GM12865 (cell line): ENCODE measurements at regions not wholly inside any gene's neighbourhood (a gene's known extent, or its start where the extent isn't known, plus 50 kb on each side); places are given as distances from the start of the nearest gene placed in this dataset.

Source experiments
- DNase-seq: peaks from one replicate; pipeline ENCODE4 v3.0.0; 2010; ENCODE audit warnings: low read depth
- H3K4me3 ChIP-seq: 2 replicates; pipeline ENCODE4 v1.5.1; 2011; ENCODE audit warnings: mild to moderate bottlenecking, low read depth, low read length, control low read depth
- TF ChIP-seq, protein P1 (sequence below): IDR thresholded peaks from 2 replicates; pipeline ENCODE4 v1.5.1; 2011; ENCODE audit warnings: low read length, control low read depth, low read depth, inconsistent platforms; ENCODE audit not compliant: insufficient read depth; ENCODE audit errors: missing control alignments

- H3K4me3 ChIP-seq: no peak overlapping the region
- DNase-seq: no peak
- TF ChIP-seq, protein P1, sequence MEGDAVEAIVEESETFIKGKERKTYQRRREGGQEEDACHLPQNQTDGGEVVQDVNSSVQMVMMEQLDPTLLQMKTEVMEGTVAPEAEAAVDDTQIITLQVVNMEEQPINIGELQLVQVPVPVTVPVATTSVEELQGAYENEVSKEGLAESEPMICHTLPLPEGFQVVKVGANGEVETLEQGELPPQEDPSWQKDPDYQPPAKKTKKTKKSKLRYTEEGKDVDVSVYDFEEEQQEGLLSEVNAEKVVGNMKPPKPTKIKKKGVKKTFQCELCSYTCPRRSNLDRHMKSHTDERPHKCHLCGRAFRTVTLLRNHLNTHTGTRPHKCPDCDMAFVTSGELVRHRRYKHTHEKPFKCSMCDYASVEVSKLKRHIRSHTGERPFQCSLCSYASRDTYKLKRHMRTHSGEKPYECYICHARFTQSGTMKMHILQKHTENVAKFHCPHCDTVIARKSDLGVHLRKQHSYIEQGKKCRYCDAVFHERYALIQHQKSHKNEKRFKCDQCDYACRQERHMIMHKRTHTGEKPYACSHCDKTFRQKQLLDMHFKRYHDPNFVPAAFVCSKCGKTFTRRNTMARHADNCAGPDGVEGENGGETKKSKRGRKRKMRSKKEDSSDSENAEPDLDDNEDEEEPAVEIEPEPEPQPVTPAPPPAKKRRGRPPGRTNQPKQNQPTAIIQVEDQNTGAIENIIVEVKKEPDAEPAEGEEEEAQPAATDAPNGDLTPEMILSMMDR: no peak
Observed at GRCh38 chr5:91687430-91687829, 304.3 kb upstream of the ARRDC3 start.

DNA sequence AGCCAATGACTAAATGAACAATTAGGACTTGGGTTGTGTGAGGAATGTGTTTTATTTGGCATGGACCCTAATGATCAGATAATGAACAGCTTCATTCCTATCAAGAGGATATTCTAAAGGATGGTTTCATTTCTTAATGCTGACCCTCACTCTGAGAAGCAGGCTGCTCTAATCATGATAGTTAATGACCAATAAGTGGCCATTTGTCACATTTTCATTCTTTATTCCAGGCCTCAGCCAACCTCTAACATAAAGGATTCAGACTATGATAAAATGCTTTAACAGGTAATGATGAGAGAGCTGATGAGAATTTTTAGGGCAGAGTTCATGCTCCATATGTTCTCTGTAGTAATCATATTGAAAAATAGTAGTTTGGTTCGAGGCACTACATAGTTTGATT lies 301.5 kb upstream of the ARRDC3 start:
- no peak overlapping the region for H3K4me3 ChIP-seq
- TF ChIP-seq, protein P1: no peak

DNA sequence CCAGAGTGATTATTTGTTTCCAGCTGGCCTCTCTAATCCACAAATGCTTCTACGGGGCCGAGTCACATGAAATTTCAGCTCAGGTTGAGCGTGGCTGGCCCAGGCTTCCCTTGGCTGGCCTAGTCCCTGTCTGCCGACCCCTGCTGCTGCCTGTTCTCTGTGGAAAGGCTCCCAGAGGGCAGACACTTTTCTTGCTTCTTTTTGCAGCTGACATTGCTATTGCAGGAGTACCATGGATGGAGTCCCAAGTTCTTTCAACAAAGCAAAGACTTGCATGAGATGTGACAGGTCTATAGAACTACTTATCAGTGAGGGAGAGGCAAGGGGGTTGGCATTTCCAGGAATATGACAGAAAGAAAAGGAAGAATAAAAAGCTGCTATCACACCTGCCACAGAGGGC lies 287.4 kb upstream of the ARRDC3 start:
- TF ChIP-seq, protein P1: no peak
- no peak for DNase-seq
- H3K4me3 ChIP-seq: no peak overlapping the region

More for the DNA sequence above, 301.5 kb upstream of the ARRDC3 start:
- DNase-seq: no peak

GRCh38 chr5:91670122-91670521 lies 287.0 kb upstream of the ARRDC3 start:
- no peak overlapping the region for H3K4me3 ChIP-seq
- TF ChIP-seq, protein P1: no peak
- DNase-seq: no peak

GRCh38 chr5:91668261-91668660 lies 285.1 kb upstream of the ARRDC3 start:
- DNase-seq: no peak
- H3K4me3 ChIP-seq: no peak overlapping the region
- TF ChIP-seq, protein P1: no peak

DNA sequence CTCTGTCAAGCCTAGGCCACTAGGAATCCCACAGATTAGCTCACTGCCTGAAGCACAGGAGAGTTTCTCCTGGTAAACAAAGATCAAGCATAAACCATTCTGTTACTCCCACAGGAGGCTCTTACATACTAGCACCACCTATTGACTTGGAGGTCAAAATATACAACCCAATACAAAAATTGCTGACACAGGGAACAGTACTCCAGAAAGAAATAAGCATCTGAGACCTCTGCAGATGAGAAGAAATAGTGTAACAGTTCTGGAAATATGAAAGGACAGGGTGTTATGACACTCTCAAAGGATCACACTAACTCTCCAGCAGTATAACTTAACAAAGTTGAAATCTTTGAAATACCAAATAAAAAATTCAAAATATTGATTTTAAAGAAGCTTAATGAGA lies 269.6 kb upstream of the ARRDC3 start:
- no peak overlapping the region for H3K4me3 ChIP-seq
- TF ChIP-seq, protein P1: no peak
- DNase-seq: no peak

DNA sequence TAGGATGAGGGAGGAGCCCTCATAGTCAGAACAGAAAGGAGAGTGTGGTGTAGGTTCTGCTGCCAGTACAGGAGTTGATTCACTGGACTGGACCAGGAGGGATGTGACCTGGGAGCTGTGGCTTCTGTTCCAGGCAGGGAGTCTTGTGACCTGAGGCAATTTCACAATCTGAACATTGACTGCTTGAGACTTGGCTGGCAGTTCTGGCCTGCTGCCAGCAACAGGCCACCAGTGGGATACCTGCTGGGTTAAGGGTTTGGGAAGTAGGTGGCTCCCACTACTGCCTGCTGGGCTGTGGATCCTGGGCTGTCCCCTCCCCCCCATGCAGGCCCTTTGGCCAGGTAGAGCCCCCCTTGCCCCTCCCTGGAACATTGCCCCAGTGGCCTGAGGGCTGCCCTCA lies 268.6 kb upstream of the ARRDC3 start:
- no peak for DNase-seq
- TF ChIP-seq, protein P1: no peak
- H3K4me3 ChIP-seq: no peak overlapping the region
